ENCODE measurements at regions not wholly inside any gene's neighbourhood (a gene's known extent, or its start where the extent isn't known, plus 50 kb on each side); places are given as distances from the start of the nearest gene placed in this dataset.

- no peaks in the 10 kb centered on the region for H3K36me3 Mint-ChIP-seq (ENCODE audit: low read depth, unreplicated experiment)
- H4K20me1 ChIP-seq (ENCODE audit: insufficient read depth, low read length): no peaks in the 10 kb centered on the region
- TF ChIP-seq EZH2 (IDR thresholded peaks at IDR 0.05; ENCODE audit: insufficient read depth, low read length) (no peak), CTCF (IDR thresholded peaks at IDR 0.05; ENCODE audit: insufficient read depth, low read depth, low read length) (no peak)
- H3K27me3 Mint-ChIP-seq (ENCODE audit: low read depth, unreplicated experiment): no peaks in the 10 kb centered on the region
- no peaks in the 10 kb centered on the region for H3K27me3 ChIP-seq (ENCODE audit: insufficient read depth, low read length)
- H3K27ac Mint-ChIP-seq (ENCODE audit: unreplicated experiment): no peak overlapping the region
- peaks cover 6% of the 10 kb centered on the region for H3K9me3 Mint-ChIP-seq (ENCODE audit: unreplicated experiment)
- no peak overlapping the region for H2AFZ ChIP-seq (ENCODE audit: low read depth, low read length)
- no peak overlapping the region for H3K9ac ChIP-seq (ENCODE audit: low read length)
- FAIRE-seq: no peak
- no peak overlapping the region for H3K4me2 ChIP-seq (ENCODE audit: low read length)
- H3K4me1 ChIP-seq (ENCODE audit: insufficient read depth, low read length): no peaks in the 10 kb centered on the region
- no peak overlapping the region for H3K4me3 ChIP-seq (ENCODE audit: insufficient read depth, low read depth, low read length)
- H3K27ac ChIP-seq (ENCODE audit: low read depth, low read length): no peak overlapping the region
- no peaks in the 10 kb centered on the region for H3K79me2 ChIP-seq (ENCODE audit: insufficient read depth, low read length)
- H3K4me3 Mint-ChIP-seq (ENCODE audit: unreplicated experiment): no peak overlapping the region
- peaks cover 9% of the 10 kb centered on the region for H3K4me1 Mint-ChIP-seq (ENCODE audit: low read depth, unreplicated experiment)
- no peaks in the 10 kb centered on the region for H3K36me3 ChIP-seq (ENCODE audit: insufficient read depth, low read length)
- H3K9me3 ChIP-seq (ENCODE audit: insufficient read depth, low read depth, low read length): no peaks in the 10 kb centered on the region
- DNase-seq (ENCODE audit: low read depth): no peak
These were observed 183.5 kb downstream of the PLK2 start for GRCh38 chr5:58276431-58276830.

- Histone ChIP-seq H3K36me3 (ENCODE audit: insufficient read depth, low read length) (no peaks in the 10 kb centered on the region), H3K27me3 (ENCODE audit: insufficient read depth, low read length) (no peaks in the 10 kb centered on the region), H3K9me3 (ENCODE audit: insufficient read depth, low read depth, low read length) (no peaks in the 10 kb centered on the region), H3K27ac (ENCODE audit: low read depth, low read length) (no peak overlapping the region), H3K79me2 (ENCODE audit: insufficient read depth, low read length) (no peaks in the 10 kb centered on the region), H2AFZ (ENCODE audit: low read depth, low read length) (no peak overlapping the region), H3K4me2 (ENCODE audit: low read length) (no peak overlapping the region), H3K4me1 (ENCODE audit: insufficient read depth, low read length) (no peaks in the 10 kb centered on the region), H3K4me3 (ENCODE audit: insufficient read depth, low read depth, low read length) (no peak overlapping the region), H4K20me1 (ENCODE audit: insufficient read depth, low read length) (no peaks in the 10 kb centered on the region), H3K9ac (ENCODE audit: low read length) (no peak overlapping the region)
- Mint-ChIP-seq H3K27ac (ENCODE audit: unreplicated experiment) (no peak overlapping the region), H3K36me3 (ENCODE audit: low read depth, unreplicated experiment) (no peaks in the 10 kb centered on the region), H3K27me3 (ENCODE audit: low read depth, unreplicated experiment) (no peaks in the 10 kb centered on the region), H3K4me1 (ENCODE audit: low read depth, unreplicated experiment) (peaks cover 8% of the 10 kb centered on the region), H3K9me3 (ENCODE audit: unreplicated experiment) (peaks cover 6% of the 10 kb centered on the region), H3K4me3 (ENCODE audit: unreplicated experiment) (no peak overlapping the region)
- no peak for DNase-seq (ENCODE audit: low read depth)
- peak; percentile 52 for FAIRE-seq
- TF ChIP-seq CTCF (IDR thresholded peaks at IDR 0.05; ENCODE audit: insufficient read depth, low read depth, low read length): no peak
These were observed 184.4 kb downstream of the PLK2 start for GRCh38 chr5:58275516-58275915.

- H3K9me3 Mint-ChIP-seq (ENCODE audit: unreplicated experiment): peaks cover 6% of the 10 kb centered on the region
- no peaks in the 10 kb centered on the region for H3K36me3 Mint-ChIP-seq (ENCODE audit: low read depth, unreplicated experiment)
- DNase-seq (ENCODE audit: low read depth) (no peak), FAIRE-seq (no peak)
- no peak for TF ChIP-seq CTCF (IDR thresholded peaks at IDR 0.05; ENCODE audit: insufficient read depth, low read depth, low read length)
- Histone ChIP-seq H3K27me3 (ENCODE audit: insufficient read depth, low read length) (no peaks in the 10 kb centered on the region), H3K36me3 (ENCODE audit: insufficient read depth, low read length) (no peaks in the 10 kb centered on the region), H3K4me2 (ENCODE audit: low read length) (no peak overlapping the region), H2AFZ (ENCODE audit: low read depth, low read length) (no peak overlapping the region), H4K20me1 (ENCODE audit: insufficient read depth, low read length) (no peaks in the 10 kb centered on the region), H3K4me1 (ENCODE audit: insufficient read depth, low read length) (no peaks in the 10 kb centered on the region), H3K4me3 (ENCODE audit: insufficient read depth, low read depth, low read length) (no peak overlapping the region), H3K9me3 (ENCODE audit: insufficient read depth, low read depth, low read length) (no peaks in the 10 kb centered on the region), H3K79me2 (ENCODE audit: insufficient read depth, low read length) (no peaks in the 10 kb centered on the region), H3K27ac (ENCODE audit: low read depth, low read length) (no peak overlapping the region), H3K9ac (ENCODE audit: low read length) (no peak overlapping the region)
- H3K27ac Mint-ChIP-seq (ENCODE audit: unreplicated experiment): no peak overlapping the region
- no peak overlapping the region for H3K4me3 Mint-ChIP-seq (ENCODE audit: unreplicated experiment)
- peaks cover 8% of the 10 kb centered on the region for H3K4me1 Mint-ChIP-seq (ENCODE audit: low read depth, unreplicated experiment)
- H3K27me3 Mint-ChIP-seq (ENCODE audit: low read depth, unreplicated experiment): no peaks in the 10 kb centered on the region
These were observed 185.7 kb downstream of the PLK2 start for GRCh38 chr5:58274191-58274590.
